Small intestine (tissue), 7 donors: ENCODE measurements at regions not wholly inside any gene's neighbourhood (a gene's known extent, or its start where the extent isn't known, plus 50 kb on each side); places are given as distances from the start of the nearest gene placed in this dataset.

Experiments
- DNase-seq, 2 donors: peaks; one replicate each; pipeline versions ENCODE4 v3.0.0 to v3.0.0-alpha.2; 2013
- FAIRE-seq: peaks from 2 replicates; lab custom pipeline; 2012; peaks lifted over from hg19 to GRCh38; lab: Jason Lieb, UNC
- H3K27ac ChIP-seq, 3 donors: one replicate each; pipeline ENCODE4 v1.5.1; 2013; ENCODE audit warnings: low read length in 2 of 3, mild to moderate bottlenecking in 2 of 3, control low read depth in 1 of 3, inconsistent platforms in 1 of 3, low read depth in 1 of 3, moderate library complexity in 1 of 3
- H3K27me3 ChIP-seq, 3 donors: one replicate each; pipeline ENCODE4 v1.6.1; 2013; ENCODE audit warnings: low read length in 3 of 3, inconsistent platforms in 1 of 3; ENCODE audit not compliant: control insufficient read depth in 3 of 3, insufficient read depth in 3 of 3
- H3K36me3 ChIP-seq, 3 donors: one replicate each; pipeline ENCODE4 v1.6.1; 2013; ENCODE audit warnings: low read length in 3 of 3, inconsistent platforms in 1 of 3, low read depth in 1 of 3, mild to moderate bottlenecking in 1 of 3, moderate library complexity in 1 of 3; ENCODE audit not compliant: control insufficient read depth in 3 of 3, insufficient read depth in 2 of 3
- H3K4me1 ChIP-seq, 3 donors: one replicate each; pipeline ENCODE4 v1.6.1; 2013; ENCODE audit warnings: low read length in 2 of 3, inconsistent platforms in 1 of 3, low read depth in 1 of 3, mild to moderate bottlenecking in 1 of 3, moderate library complexity in 1 of 3; ENCODE audit not compliant: control insufficient read depth in 3 of 3, insufficient read depth in 2 of 3
- H3K4me3 ChIP-seq, 3 donors: one replicate each; pipeline ENCODE4 v1.5.1; 2013; ENCODE audit warnings: low read length in 3 of 3, control low read depth in 1 of 3, inconsistent platforms in 1 of 3, low read depth in 1 of 3, mild to moderate bottlenecking in 1 of 3, moderate library complexity in 1 of 3
- H3K9me3 ChIP-seq, 2 donors: one replicate each; pipeline ENCODE4 v1.6.1; 2013; ENCODE audit warnings: low read depth in 1 of 2, low read length in 1 of 2; ENCODE audit not compliant: control insufficient read depth in 2 of 2, insufficient read depth in 1 of 2
- WGBS, 3 donors: extraction: QIAGEN DNeasy Blood & Tissue Kit; methylation state at CpG; one replicate each; pipeline ENCODE4 v1.1.7; 2013; 5-methylcytosine and 5-hydroxymethylcytosine counted together
- donor health status: healthy with polysubstance abuse.
- donor health status: control.
- donor health status: control.
- donor health status: Bipolar disorder and iron deficiency.
- donor health status: healthy.

DNA sequence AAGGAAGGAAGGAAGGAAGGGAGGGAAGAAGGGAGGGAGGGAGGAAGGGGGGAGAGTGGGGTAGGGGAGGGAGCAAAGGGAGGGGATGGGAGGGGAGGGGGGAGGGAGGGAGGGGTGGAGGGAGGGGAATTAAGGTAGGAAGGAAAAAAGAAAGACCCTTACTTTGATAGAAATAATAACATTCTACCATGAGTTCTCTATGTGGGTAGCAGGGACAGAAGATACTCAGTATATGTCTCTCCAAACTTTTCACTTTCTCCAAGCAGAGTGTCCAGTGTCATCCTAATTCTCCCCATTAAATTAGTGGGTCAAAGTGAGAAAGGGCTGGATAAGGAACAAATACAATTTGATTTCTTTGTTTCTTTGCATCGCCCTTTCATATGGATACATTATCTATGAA, 553.4 kb upstream of the USP15 start:
- H3K36me3 ChIP-seq: no peaks in the 10 kb centered on the region

DNA sequence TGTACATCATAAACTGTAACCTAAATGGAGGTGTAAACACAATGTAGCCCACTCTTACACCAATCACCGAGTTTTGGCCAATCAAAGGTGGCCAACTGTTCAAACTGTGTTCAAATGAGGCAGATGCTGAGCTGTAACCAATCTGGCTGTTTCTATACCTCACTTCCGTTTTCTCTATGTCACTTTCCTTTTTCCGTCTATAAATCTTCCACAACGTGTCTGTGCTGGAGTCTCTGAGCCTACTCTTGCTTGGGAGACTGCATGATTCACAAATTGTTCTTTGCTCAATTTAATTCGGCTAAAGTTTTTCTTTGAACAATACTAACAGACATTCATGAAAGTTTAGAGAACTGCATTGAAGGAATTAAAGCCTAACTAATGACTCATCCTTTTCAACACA, 547.1 kb upstream of the USP15 start:
- WGBS, 3 donors: 69 to 76% (median 74%) methylated on average over 5 of the region's 5 CpGs
- Histone ChIP-seq H3K9me3 (no peaks in the 10 kb centered on the region), H3K4me1 (no peaks in the 10 kb centered on the region), H3K27ac (no peak overlapping the region), H3K36me3 (no peaks in the 10 kb centered on the region), H3K4me3 (no peak overlapping the region), H3K27me3 (no peaks in the 10 kb centered on the region)
- DNase-seq (no peak), FAIRE-seq (no peak)

More for the DNA sequence above, 553.4 kb upstream of the USP15 start:
- Histone ChIP-seq H3K9me3 (no peaks in the 10 kb centered on the region), H3K27ac (no peak overlapping the region), H3K4me3 (no peak overlapping the region), H3K4me1 (no peaks in the 10 kb centered on the region), H3K27me3 (no peaks in the 10 kb centered on the region)
- no peak for DNase-seq
- FAIRE-seq: no peak
- WGBS, 3 donors: 83 to 94% (median 91%) methylated on average over 1 of the region's 1 CpG

DNA sequence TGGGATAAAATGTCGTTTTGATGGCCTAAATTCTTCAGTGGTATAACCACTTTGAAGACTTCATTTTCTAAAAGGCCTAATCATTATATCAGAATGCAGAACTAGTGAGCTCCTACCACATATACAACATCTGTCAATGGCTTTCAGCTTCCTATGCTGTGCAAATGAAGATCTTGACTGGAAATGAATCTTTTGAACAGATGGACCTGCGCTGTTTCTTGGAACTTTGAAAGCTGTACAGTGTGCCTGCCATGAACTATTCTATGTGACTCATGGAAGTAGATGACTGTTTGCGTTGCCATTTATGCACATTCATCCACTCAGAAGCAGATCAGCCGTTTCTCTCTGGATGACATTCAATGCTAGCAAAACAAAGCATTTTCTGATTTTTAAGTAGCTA, 542.2 kb upstream of the USP15 start:
- Histone ChIP-seq H3K36me3 (no peaks in the 10 kb centered on the region), H3K27ac (no peak overlapping the region), H3K4me3 (no peak overlapping the region), H3K4me1 (no peaks in the 10 kb centered on the region), H3K9me3 (no peaks in the 10 kb centered on the region), H3K27me3 (no peaks in the 10 kb centered on the region)
- FAIRE-seq (no peak), DNase-seq (no peak)
- 46 to 73% (median 61%) methylated on average over 4 of the region's 4 CpGs for WGBS, 3 donors

DNA sequence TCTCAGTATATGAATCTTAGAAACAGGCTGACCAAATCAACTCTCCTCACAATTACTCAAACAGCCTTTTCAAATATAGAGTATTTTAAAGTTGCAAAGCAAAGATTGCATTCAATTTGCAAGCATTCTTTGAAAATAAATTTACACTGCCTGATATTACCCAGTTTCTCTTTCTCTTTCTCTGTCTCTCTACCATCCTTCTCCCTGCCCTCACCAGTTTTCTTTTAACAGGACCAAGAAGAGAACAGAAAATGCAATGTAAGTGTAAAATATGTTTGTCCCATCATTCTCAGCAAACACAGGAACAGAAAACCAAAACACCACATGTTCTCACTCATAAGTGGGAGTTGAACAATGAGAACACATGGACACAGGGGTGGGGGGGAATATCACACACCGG, 520.3 kb upstream of the USP15 start:
- no peak overlapping the region for H3K4me3 ChIP-seq
- no peaks in the 10 kb centered on the region for H3K36me3 ChIP-seq
- FAIRE-seq: no peak
- H3K27ac ChIP-seq: no peak overlapping the region
- no peaks in the 10 kb centered on the region for H3K27me3 ChIP-seq
- H3K9me3 ChIP-seq: no peaks in the 10 kb centered on the region
- 29 to 48% (median 40%) methylated on average over 1 of the region's 1 CpG for WGBS, 3 donors
- DNase-seq: no peak
- H3K4me1 ChIP-seq: no peaks in the 10 kb centered on the region

DNA sequence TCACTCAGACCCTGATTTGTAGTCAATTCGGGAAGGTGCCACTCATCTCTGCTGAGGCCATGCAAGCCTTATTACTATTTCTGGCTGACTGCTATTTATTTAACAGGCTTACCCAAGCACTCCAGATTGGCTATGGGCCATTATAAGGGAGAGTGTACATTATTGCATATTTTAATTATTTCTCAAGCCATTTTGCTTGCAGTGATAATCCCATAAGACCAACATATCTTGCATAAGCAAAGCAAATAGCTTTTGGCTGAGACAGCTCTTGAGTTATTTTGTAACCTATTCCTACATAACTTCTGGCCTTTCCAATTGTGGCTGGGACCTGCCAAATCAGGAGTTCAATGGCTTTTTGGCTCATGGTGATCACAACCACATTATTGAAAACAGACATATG, 509.6 kb upstream of the USP15 start:
- H3K9me3 ChIP-seq: no peaks in the 10 kb centered on the region
- H3K4me1 ChIP-seq: no peaks in the 10 kb centered on the region
- no peak for FAIRE-seq
- 68 to 92% (median 83%) methylated on average over 1 of the region's 1 CpG for WGBS, 3 donors
- no peak for DNase-seq
- no peak overlapping the region for H3K27ac ChIP-seq
- no peak overlapping the region for H3K4me3 ChIP-seq
- no peaks in the 10 kb centered on the region for H3K27me3 ChIP-seq
- no peaks in the 10 kb centered on the region for H3K36me3 ChIP-seq

DNA sequence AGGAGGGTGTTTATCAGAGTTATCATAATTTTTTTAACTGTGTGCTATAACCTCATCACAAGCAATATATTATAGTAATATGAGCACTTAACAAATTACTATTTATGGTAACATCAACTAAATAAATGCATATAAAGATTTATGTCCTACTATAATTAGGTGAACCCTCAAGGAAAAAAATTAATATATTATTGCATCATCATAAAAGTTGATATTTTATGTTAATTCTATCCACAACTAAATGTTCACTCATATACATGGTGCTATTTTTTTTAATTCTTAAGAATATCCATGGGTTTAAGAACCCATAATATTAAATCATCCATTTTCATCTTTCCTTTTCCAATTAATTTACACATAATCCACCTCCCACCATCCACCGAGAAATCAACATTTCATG, 506.0 kb upstream of the USP15 start:
- 90 to 99% (median 95%) methylated on average over 1 of the region's 1 CpG for WGBS, 3 donors
- H3K36me3 ChIP-seq: no peaks in the 10 kb centered on the region
- no peaks in the 10 kb centered on the region for H3K4me1 ChIP-seq
- no peaks in the 10 kb centered on the region for H3K27me3 ChIP-seq
- H3K4me3 ChIP-seq: no peak overlapping the region
- no peak overlapping the region for H3K27ac ChIP-seq
- FAIRE-seq (no peak), DNase-seq (no peak)
- peaks cover 0 to 2% of the 10 kb centered on the region in 2 donors for H3K9me3 ChIP-seq

DNA sequence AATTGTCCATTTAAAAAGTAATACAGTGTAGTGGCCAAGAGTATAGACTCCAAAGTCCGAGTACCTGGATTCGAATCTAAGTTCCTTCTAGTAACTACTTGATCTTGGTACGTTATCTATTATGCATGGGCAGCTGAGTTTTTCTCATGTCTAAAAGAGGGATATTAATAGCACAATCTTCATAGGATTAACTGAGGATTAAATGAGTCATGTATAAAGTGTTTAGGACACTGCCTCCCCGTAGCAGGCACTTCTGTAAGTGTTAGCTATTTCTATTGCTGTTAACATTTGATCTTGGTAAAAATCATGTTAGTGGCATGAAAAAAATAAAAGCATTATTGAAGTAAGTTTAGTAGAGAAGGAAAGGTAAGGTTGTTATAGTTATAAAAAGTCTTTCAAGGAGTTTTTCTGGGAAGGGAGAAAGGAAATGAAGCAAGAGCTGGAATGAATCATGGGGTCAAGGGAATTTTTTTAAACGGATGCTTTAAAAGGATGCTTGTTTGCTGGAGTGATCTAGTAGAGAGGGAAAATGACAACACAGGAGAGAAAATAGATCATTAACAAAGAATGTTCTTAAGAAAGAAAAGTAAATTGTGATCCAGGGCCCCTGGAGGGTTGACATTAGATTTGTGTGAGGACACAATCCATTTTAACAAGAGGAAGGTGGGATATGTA, 502.2 kb upstream of the USP15 start:
- 66 to 72% (median 69%) methylated on average over 5 of the region's 5 CpGs for whole genome bisulfite sequencing, 3 donors
- Histone ChIP-seq H3K36me3 (no peaks in the 10 kb centered on the region), H3K27ac (no peak overlapping the region), H3K4me1 (no peaks in the 10 kb centered on the region), H3K9me3 (peaks cover 0 to 2% of the 10 kb centered on the region in 2 donors), H3K27me3 (no peaks in the 10 kb centered on the region), H3K4me3 (no peak overlapping the region)
- DNase-seq (no peak), FAIRE-seq (no peak)

DNA sequence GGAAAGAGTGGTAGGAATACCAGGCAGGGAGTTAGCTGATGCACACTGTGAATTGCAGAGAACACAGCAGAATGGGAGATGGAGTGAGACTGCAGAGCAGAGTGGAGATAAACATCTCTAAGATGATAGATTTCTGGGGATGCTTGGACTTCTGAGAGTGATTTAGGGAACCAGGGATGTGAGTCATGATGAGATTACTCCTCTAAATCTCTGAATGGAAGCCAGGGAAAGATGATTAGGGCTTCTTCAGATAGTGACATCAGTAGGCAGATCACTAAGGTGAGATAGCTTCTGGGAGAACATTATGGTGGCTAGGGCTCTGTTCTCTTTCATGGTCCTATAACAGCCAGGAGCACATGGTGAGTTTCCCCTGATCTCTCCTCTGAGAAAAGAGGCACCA, 501.5 kb upstream of the USP15 start:
- FAIRE-seq: no peak

DNA sequence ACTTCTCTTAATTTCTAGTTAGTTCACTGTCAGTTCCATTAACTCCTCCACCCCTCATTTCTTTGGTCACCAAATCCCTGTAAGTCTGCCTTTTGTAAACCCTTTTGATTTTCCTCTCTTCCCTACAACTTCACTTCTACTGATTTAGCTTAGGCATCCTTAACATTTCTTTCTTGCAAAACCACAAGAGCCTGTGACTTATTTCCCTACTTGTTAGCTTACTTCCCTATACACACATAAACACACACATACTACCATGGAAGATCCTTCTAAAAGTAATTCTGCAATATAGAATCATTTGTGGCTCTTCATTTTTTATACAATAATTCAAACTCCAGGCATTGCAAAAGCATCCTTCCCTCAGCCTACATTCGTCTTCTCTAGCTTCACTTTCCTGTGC, 494.3 kb upstream of the USP15 start:
- Histone ChIP-seq H3K27ac (no peak overlapping the region), H3K9me3 (peaks cover 0 to 3% of the 10 kb centered on the region in 2 donors), H3K27me3 (no peaks in the 10 kb centered on the region), H3K36me3 (no peaks in the 10 kb centered on the region), H3K4me1 (no peaks in the 10 kb centered on the region), H3K4me3 (no peak overlapping the region)
- no peak for FAIRE-seq
- no peak for DNase-seq
- 68 to 81% (median 76%) methylated on average over 1 of the region's 1 CpG for WGBS, 3 donors

More for the DNA sequence above, 501.5 kb upstream of the USP15 start:
- Histone ChIP-seq H3K36me3 (no peaks in the 10 kb centered on the region), H3K4me3 (no peak overlapping the region), H3K27me3 (no peaks in the 10 kb centered on the region), H3K4me1 (no peaks in the 10 kb centered on the region), H3K9me3 (peaks cover 0 to 2% of the 10 kb centered on the region in 2 donors), H3K27ac (no peak overlapping the region)
- DNase-seq: no peak
